Thymus (tissue), 11 donors: ENCODE measurements at regions not wholly inside any gene's neighbourhood (a gene's known extent, or its start where the extent isn't known, plus 50 kb on each side); places are given as distances from the start of the nearest gene placed in this dataset.

Experiments
- DNase-seq, 9 donors: peaks; one replicate each; pipeline ENCODE4 v3.0.0-alpha.2; 2013; ENCODE audit warnings: low spot score in 9 of 9, low read depth in 6 of 9, missing footprints in 1 of 9
- H3K27ac ChIP-seq, 2 donors: one replicate each; pipeline ENCODE4 v1.5.1; 2013; ENCODE audit warnings: control low read depth in 1 of 2, low read depth in 1 of 2, low read length in 1 of 2, mild to moderate bottlenecking in 1 of 2, moderate library complexity in 1 of 2
- H3K27me3 ChIP-seq, 2 donors: one replicate each; pipeline ENCODE4 v1.5.1; 2013; ENCODE audit warnings: low read length in 1 of 2; ENCODE audit not compliant: control insufficient read depth in 2 of 2, insufficient read depth in 1 of 2
- H3K36me3 ChIP-seq, 2 donors: one replicate each; pipeline ENCODE4 v1.5.1; 2013; ENCODE audit warnings: low read length in 1 of 2, mild to moderate bottlenecking in 1 of 2, moderate library complexity in 1 of 2; ENCODE audit not compliant: control insufficient read depth in 2 of 2, insufficient read depth in 2 of 2
- H3K4me1 ChIP-seq, 2 donors: one replicate each; pipeline ENCODE4 v1.5.1; 2013; ENCODE audit warnings: low read length in 2 of 2; ENCODE audit not compliant: control insufficient read depth in 2 of 2, insufficient read depth in 2 of 2
- H3K4me3 ChIP-seq, 2 donors: one replicate each; pipeline ENCODE4 v1.5.1; 2013; ENCODE audit warnings: low read length in 2 of 2, control low read depth in 1 of 2, mild to moderate bottlenecking in 1 of 2
- H3K9me3 ChIP-seq, 2 donors: one replicate each; pipeline ENCODE4 v1.5.1; 2013; ENCODE audit warnings: low read length in 1 of 2, mild to moderate bottlenecking in 1 of 2; ENCODE audit not compliant: control insufficient read depth in 2 of 2, insufficient read depth in 1 of 2
- WGBS: extraction: QIAGEN DNeasy Blood & Tissue Kit; methylation state at CpG from one replicate; pipeline ENCODE4 v1.1.7; 2013; 5-methylcytosine and 5-hydroxymethylcytosine counted together
- donor health status: healthy.

DNA sequence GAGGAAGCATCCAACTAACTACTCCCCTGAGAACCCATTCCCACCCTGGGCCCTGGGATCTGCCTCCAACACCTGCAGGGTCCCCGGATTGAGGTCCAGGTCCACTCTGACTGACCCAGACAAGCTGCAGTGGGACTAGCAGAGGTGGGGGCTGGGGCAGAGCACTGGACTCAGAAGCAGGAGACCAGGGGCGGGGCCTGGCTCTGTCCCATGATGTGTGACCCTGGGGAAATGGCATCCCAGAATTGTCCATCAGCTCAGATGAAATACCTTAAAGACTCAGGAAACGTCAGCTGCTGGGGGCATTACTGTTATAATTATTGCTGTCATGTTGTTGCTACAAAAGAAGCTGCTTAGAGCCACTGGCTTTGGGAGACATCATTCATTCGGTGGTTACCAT lies 202.4 kb downstream of the C9orf50 start:
- H3K27ac ChIP-seq, result no peak overlapping the region
- no peak for DNase-seq
- H3K36me3 ChIP-seq, result no peaks in the 10 kb centered on the region
- H3K9me3 ChIP-seq, result peaks cover 0 to 13% of the 10 kb centered on the region in 2 donors
- H3K4me1 ChIP-seq, result peaks cover 16 to 43% of the 10 kb centered on the region in 2 donors
- H3K4me3 ChIP-seq, result no peak overlapping the region
- H3K27me3 ChIP-seq, result peaks cover 0 to 3% of the 10 kb centered on the region in 2 donors
- WGBS, result 99% methylated on average over 4 of the region's 4 CpGs

DNA sequence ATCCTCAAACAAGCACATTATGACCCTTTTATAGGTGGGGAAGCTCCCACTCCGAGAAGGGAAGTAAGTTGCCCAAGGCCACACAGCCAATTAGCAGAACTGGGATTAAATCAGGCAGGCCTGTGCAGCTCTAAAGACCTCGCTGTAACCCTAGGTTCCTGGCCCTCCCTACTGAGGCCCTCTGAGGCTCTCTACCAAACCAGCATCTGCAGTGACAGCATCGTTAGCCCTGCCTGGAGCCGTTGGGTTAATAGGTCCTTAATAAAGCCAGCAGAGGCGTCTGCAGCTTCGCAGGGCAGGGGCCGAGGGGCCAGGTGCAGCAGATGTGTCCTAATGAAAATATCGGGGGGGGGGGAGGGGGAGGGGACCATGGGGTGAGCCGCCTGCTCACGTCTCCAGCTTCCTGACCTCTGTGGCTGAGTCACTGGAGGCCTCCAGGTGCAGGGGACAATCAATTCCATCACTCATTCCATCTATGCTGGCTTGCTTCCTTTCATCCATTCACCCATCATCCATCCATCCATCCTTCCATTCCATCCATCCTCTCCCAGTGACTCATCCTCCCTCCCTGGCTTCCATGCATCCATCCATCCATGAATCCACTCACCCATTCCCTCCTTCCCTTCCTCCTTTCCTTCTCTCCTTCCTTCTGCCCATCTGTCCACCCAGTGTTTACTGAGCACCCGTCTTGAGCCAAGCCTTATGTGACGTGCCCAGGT lies 203.9 kb downstream of the C9orf50 start:
- H3K9me3 ChIP-seq, result peaks cover 0 to 10% of the 10 kb centered on the region in 2 donors
- H3K36me3 ChIP-seq, result no peaks in the 10 kb centered on the region
- peaks cover 23 to 39% of the 10 kb centered on the region in 2 donors for H3K4me1 ChIP-seq
- WGBS, result 53% methylated on average over 12 of the region's 12 CpGs
- no peak overlapping the region for H3K27ac ChIP-seq
- H3K4me3 ChIP-seq, result no peak overlapping the region
- H3K27me3 ChIP-seq, result no peaks in the 10 kb centered on the region
- DNase-seq, result no peak

DNA sequence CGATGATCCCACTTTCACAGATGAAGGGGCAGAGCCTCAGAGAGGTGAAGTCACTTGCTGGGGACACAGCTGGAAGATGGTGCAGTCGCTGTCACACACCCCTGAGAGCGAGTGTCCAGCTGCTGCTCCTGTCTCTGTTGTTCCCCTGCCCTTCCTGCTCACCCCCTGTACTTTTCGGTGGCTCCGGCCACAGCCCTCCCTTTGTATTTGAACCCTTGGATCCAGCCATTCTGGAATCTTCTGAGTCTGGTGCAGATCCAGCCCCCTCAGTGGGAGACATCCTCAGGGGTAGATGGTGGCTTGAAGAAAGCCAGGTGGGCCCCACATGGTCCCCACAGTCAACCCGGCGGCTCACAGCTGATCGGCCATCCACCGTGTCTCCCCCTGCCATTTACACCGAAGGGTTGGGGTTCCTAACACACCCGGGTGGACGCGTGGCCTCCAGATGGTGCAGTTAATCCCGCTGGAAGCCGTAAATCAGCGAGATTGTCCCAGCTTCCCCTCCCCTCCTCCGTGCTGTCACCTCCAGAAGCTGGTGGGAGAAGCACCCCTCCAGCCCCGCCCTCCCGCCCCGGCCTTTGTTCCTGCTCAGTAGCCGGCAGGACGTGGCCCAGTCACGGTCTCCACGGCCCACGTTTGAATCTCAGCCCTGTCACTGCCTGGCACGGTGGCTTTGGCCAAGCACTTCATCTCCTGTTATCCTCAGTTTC lies 204.8 kb downstream of the C9orf50 start:
- Histone ChIP-seq H3K9me3 (peaks cover 0 to 10% of the 10 kb centered on the region in 2 donors), H3K36me3 (no peaks in the 10 kb centered on the region), H3K4me3 (no peak overlapping the region), H3K27me3 (no peaks in the 10 kb centered on the region), H3K27ac (no peak overlapping the region), H3K4me1 (peaks cover 23 to 46% of the 10 kb centered on the region in 2 donors)
- WGBS, result 92% methylated on average over 26 of the region's 26 CpGs
- no peak for DNase-seq

DNA sequence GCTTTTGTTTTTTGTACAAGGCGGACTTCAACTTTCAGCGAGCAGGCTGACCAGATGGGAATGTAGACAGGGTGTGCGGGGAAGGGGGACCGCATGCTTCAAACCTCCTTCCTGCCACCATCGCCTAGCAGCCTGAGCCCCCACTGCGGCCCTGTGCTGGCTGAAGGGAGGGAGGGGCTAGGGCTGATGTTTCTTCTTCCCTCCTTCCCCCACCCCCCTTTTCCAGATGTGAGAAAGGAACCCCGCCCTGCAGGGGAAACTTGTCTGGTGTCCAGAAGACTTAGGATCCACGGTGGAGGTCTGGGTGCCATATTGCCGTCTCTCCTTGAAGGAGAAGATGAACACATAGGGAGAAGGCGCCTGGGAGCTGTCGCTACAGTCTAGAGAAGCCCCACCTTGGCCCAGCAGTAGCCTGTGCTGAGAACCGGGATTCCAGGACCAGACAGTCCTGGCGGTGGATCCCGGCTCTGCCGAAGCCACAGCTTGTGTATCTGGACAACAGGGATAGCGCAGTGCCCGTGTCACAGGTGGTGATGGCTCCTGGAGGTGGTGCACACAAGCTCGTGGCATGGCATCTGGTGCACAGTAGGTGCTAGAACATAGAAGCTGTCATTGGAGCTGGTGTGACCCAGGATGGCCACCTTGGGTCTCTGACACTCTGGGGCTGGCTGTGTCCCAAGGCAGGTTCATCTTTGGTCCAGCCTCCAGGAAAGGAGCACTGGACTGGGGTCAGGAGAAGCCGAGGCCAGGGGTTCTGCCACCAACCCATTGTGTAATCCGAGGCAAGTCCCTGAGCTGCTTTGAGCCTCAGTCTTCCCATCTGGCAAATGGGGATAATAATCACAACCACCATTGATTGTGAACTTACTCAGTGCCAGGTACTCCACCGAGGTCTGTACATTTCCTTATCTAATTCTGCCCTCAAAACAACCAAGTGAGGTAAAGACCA lies 205.6 kb downstream of the C9orf50 start:
- H3K27me3 ChIP-seq, result no peaks in the 10 kb centered on the region
- H3K9me3 ChIP-seq, result peaks cover 0 to 16% of the 10 kb centered on the region in 2 donors
- peaks cover 23 to 46% of the 10 kb centered on the region in 2 donors for H3K4me1 ChIP-seq
- H3K27ac ChIP-seq, result peak overlapping the region; percentile 36 to 93
- DNase-seq, result no peak
- 90% methylated on average over 21 of the region's 21 CpGs for WGBS
- H3K36me3 ChIP-seq, result no peaks in the 10 kb centered on the region
- H3K4me3 ChIP-seq, result no peak overlapping the region

DNA sequence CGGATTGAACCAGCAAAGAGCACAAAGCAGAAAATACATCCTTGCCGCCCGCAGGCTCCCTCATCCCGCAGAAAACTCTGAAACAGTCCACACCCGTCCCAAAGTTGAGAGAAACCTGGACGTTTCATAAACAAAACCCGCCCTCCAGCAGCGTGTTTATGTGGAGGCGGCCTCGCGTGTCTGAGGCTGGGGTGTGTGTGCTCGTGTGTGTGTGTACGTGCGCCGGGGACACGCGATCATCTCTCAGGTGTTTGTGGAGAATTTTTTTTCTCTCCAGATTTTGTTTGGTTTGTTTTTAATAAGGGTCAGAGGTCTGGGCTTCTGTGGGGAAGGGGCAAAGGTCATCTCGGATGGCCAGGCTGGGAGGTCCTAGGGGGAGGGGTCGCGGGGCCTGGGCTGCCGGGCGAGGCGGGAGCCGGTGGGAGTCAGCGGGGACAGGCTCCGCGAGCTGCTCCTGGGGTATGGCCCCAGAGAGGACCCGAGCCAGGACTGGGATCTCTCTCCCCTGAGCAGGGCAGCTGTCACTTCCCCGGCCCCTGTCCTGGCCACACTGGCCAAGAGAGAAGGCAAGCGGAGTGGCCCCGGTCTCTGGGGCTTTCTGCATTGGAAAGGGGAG lies 206.4 kb downstream of the C9orf50 start:
- H3K27me3 ChIP-seq, result no peaks in the 10 kb centered on the region
- peak in 3 of 9 donors; percentile 28 to 68 (median 36) for DNase-seq
- 68% methylated on average over 31 of the region's 31 CpGs for WGBS

DNA sequence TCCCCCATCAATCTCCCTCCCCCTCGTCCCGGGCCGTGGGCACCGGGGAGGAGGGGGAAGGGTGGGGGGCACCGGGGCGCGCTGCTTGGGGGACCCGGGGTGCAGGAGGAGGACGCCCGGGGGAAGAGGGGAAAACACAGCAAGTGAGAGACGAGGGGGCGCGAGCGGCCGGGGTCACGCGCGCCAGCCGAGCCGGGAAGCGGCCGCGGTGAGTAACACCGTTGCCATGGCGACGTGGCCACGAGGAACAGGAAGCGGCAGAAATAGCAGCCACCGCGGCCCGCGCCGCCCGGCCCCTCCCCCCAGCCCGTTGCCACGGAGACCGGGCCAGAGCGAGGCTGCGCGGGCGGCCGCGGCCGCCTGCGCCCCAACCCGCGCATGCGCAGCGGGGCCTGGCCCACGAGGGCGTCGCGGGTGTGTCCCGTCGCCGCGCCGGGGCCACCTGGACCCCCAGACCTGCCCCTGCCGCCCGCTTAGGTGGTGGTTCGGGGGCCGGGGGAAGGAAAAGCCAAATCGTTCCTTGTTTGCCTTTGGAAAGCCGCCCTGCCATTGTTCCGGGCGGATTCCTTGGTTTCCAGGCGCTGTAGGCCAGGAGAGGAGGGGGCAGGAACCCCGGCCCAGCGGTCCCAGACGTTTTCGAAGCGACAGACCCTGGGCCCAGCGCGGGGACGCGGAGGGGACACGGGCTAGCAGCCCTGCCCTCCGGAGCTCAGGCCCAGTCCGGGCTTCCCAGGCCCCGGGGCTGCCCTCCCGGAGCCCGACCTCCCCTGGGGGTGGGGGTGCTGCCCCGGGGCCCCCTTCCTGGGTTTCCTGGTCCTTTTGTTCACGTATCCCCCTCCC lies 207.1 kb downstream of the C9orf50 start:
- DNase-seq, result peak; percentile 72 to 97 (median 94)
- H3K27ac ChIP-seq, result peak overlapping the region; percentile 93 to 94
- WGBS, result 1% methylated on average over 84 of the region's 84 CpGs
- peaks cover 27 to 53% of the 10 kb centered on the region in 2 donors for H3K4me1 ChIP-seq
- no peaks in the 10 kb centered on the region for H3K27me3 ChIP-seq
- peaks cover 0 to 3% of the 10 kb centered on the region in 2 donors for H3K36me3 ChIP-seq
- H3K9me3 ChIP-seq, result peaks cover 2 to 20% of the 10 kb centered on the region in 2 donors
- peak overlapping the region; percentile 58 to 76 for H3K4me3 ChIP-seq

More for the DNA sequence above, 206.4 kb downstream of the C9orf50 start:
- Histone ChIP-seq H3K4me3 (peak overlapping the region; percentile 58 to 76), H3K27ac (peak overlapping the region; percentile 93 to 94), H3K36me3 (peaks cover 0 to 3% of the 10 kb centered on the region in 2 donors), H3K4me1 (peaks cover 23 to 46% of the 10 kb centered on the region in 2 donors), H3K9me3 (peaks cover 2 to 20% of the 10 kb centered on the region in 2 donors)

DNA sequence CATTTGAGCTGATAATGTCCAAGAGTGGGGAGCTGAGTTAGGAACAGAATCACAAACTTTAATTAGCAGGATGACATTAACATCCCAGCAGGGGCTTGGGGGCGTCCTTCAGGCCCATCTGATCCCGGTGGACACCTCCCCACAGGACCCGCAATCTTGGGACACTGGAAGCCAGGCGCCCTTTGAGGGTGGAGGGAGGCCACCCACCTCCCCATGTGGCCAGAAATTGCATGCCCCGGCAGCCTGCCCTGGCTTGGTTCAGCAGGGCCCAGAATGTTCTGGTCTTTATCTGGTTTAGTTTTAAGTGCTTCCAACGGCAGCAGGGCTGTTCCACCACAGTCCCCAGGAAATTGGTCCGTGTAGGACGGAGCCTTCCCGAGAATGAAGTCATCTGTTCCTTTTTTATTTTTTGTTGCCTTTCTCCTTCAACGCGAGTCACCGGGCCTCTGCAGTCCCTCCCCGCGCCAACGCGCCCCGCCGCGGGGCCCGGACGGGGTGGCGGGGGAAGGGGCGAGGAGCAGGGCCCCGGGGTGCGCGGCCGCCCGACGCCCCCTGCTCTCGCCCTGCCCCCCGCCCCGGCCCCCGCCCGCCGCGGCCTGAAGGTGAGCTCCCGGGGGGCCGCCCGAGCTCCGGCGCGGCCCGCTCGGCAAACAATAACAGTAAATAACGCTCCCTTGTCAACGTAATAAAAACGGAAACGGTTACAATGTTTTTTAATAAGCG lies 207.9 kb downstream of the C9orf50 start:
- peak in 3 of 9 donors; percentile 44 to 66 (median 47) for DNase-seq
- H3K27ac ChIP-seq, result peak overlapping the region; percentile 85 to 93
- no peaks in the 10 kb centered on the region for H3K27me3 ChIP-seq
- H3K4me1 ChIP-seq, result peaks cover 29 to 61% of the 10 kb centered on the region in 2 donors
- peak overlapping the region; percentile 52 to 76 for H3K4me3 ChIP-seq
- peaks cover 0 to 3% of the 10 kb centered on the region in 2 donors for H3K36me3 ChIP-seq
- H3K9me3 ChIP-seq, result peaks cover 2 to 20% of the 10 kb centered on the region in 2 donors
- WGBS, result 7% methylated on average over 49 of the region's 49 CpGs
